B cell (primary cell): ENCODE measurements at regions not wholly inside any gene's neighbourhood (a gene's known extent, or its start where the extent isn't known, plus 50 kb on each side); places are given as distances from the start of the nearest gene placed in this dataset.

Source experiments
- CTCF ChIP-seq: fragments of 200-600 bp; IDR thresholded peaks from one replicate; pipeline ENCODE4 v1.8.0; 2022; ENCODE audit warnings: antibody characterized with exemption, mild to moderate bottlenecking
- EZH2 ChIP-seq: IDR thresholded peaks from 2 replicates; pipeline ENCODE4 v1.6.1; 2012; ENCODE audit warnings: borderline replicate concordance, low read depth, mild to moderate bottlenecking, moderate library complexity, low read length; ENCODE audit not compliant: insufficient read depth, poor library complexity, severe bottlenecking

GRCh38 chr4:3857269-3857926, 91.2 kb downstream of the ADRA2C start:
- TF ChIP-seq EZH2 (no peak), CTCF (no peak)
